HG03439 (cell line): ENCODE measurements at regions not wholly inside any gene's neighbourhood (a gene's known extent, or its start where the extent isn't known, plus 50 kb on each side); places are given as distances from the start of the nearest gene placed in this dataset.

ENCODE experiments used
- ATAC-seq: cut with Tn5 transposase; IDR thresholded peaks from one replicate; pipeline ENCODE4 v1.9.1; 2021; ENCODE audit warnings: mild to moderate bottlenecking, moderate library complexity; ENCODE audit not compliant: unreplicated experiment

DNA sequence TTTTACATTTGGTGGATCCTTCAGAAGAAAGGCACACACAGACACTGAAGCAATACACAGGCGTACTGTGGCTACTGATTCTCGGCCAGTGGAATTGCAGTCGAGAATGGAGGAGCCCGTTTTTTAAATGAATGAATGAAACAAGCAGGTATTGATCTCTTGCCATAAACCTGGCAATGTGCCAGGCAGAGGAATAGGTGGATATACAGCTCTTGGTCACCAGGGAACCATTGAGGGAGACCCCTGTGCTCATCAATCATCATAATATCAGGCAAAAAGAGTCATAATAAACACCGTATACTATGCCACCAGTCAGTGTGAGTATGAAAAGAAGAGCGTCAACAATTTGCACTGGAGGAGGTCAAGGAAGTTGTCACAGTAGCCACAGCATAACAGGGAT is 140.3 kb upstream of the FOXF1 start:
- no peak for ATAC-seq

- ATAC-seq: no peak
These were observed 139.1 kb upstream of the FOXF1 start for GRCh38 chr16:86371083-86371803.

GRCh38 chr16:86372193-86372592 is 138.1 kb upstream of the FOXF1 start:
- ATAC-seq: no peak

GRCh38 chr16:86373276-86373901 is 136.9 kb upstream of the FOXF1 start:
- no peak for ATAC-seq

DNA sequence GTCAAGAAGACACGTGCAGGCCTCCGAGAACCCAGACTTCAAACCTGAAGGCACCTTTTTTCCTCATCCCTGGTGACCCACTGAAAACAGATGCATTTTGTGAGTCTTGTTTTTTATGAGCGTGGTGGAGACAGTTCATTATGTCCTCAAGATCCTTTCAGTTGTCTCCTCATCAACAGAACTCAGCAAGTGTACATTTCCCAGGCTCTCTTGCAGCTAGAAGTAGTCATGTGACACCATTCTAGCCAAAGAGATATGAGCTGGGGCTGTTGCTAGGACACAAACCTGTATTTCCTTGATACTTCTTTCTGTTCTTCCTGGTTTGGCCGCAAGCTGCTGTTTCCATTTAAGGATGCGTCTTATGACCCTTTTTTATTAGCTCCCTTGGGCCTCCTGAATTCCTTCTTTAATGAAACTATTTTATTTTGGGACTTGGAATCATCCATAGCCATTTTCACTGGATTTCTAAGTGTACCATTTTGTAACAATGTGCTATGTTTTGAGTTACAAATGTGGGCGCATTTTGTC is 135.7 kb upstream of the FOXF1 start:
- no peak for ATAC-seq

DNA sequence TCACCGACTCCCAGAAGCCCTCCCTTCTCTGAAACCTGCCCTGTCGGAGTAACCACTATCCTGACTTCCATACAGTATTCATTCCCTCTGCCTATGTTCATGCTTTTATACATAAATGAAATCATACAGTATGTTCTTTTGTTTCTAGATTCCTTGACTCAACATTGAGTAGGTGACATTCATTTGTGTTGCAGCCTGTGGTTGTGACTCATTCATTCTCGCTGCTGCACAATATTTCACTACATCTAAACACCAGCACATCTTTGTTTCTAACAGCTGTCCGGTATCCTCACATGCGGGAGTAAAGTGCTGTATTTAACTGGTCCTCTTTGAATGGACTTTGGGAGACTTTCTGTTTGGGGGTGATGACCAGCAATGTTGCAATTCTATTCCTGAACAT is 135.0 kb upstream of the FOXF1 start:
- ATAC-seq: no peak

DNA sequence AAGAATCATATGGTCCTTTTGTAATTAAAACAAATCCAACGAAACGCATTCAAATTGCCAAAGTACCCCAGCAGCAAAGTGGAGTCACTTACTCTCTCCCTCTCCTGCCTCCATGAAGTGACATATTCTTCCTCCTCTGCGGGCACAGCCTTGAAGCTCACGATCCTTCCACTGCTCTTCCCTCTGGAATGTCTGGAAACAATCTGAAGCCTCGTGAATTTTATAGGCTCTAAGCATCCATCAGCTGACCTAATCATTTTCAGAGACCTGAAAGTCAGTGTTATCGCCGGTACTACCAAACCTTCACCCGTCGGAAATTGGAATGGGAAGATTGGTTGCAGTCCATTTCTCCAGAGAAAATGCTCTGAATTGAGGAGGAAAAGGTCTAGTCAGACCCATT is 134.5 kb upstream of the FOXF1 start:
- ATAC-seq: no peak

GRCh38 chr16:86376837-86377236 is 133.5 kb upstream of the FOXF1 start:
- no peak for ATAC-seq

DNA sequence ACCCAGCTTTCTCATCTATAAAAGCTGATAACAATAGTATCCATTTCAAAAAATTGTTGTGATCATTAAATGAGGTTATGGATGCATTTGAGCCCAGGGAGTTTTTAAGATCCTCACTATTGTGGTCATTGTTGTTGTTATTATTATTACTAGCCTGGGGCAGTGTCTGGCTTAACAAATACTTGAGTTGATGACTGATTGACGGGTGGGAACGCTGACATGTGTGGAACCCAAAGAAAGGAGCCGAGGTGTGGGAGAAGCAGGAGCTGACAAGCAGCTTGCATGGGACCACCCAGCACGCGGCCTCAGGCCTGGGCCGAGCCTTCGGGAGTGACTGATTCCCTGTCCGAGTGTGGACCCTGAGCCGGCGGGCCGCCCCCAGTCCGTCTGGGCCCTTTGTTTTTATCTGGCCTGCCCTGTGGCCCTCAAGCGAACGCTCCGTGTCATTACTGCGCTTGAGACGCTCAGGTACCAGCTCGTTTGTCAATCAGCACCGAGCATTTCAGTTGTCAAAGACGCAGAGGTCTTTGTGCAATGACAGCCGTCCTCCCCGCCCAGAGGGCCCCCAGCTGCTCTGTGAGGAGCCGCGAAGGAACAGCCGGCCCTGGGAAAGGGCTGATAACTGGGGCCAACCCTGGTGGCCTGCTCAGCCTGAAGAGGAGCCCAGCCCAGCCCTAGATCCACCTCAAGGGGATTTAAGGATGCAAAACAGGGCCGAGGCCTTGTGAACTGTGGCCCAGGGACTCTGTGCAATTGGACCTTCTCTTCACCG is 132.9 kb upstream of the FOXF1 start:
- no peak for ATAC-seq

- ATAC-seq: no peak
These were observed 132.2 kb upstream of the FOXF1 start for GRCh38 chr16:86378128-86378527.

- no peak for ATAC-seq
These were observed 131.4 kb upstream of the FOXF1 start for GRCh38 chr16:86378831-86379504.

- no peak for ATAC-seq
These were observed 130.9 kb upstream of the FOXF1 start for GRCh38 chr16:86379505-86379846.

- no peak for ATAC-seq
These were observed 130.3 kb upstream of the FOXF1 start for GRCh38 chr16:86380030-86380429.

- no peak for ATAC-seq
These were observed 128.8 kb upstream of the FOXF1 start for GRCh38 chr16:86381491-86381890.

- ATAC-seq: no peak
These were observed 128.1 kb upstream of the FOXF1 start for GRCh38 chr16:86382067-86382773.

GRCh38 chr16:86382774-86383407 is 127.4 kb upstream of the FOXF1 start:
- no peak for ATAC-seq

DNA sequence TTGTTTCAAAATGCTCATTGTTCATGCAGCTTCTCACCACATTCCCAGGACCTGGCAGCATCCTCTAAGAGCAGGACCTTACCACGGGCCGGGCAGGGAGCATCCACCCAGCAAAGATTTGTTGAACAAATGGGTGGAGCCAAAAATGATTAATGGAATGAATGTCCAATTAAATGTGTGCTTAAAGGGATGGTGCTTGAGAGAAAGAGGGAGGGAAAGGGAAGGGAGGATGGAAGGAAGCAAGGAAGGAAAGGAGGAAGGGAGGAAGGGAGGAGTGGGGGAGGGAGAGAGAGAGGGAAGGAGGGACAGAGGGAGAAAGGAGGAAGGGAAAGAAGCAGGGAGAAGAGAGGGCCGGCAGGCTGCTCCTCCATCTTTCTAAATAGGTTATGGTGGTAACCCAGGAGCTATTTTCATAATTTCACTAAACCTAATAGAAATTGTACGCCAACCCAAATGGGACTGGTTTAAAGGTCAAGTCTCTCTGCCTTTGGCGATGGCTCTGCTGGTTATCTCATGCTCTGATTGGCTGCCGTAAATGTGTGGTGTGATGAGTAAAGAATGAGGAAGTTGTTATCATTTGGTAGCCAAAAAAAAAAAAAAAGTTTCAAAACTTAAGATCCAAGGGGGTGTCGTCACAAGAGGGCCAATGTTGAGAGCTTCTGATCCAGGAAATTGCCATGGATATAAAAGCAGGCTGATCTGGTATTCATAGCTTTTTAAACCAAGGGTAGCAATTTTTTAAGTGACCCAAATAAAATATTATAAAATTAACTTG is 126.7 kb upstream of the FOXF1 start:
- no peak for ATAC-seq

- no peak for ATAC-seq
These were observed 126.1 kb upstream of the FOXF1 start for GRCh38 chr16:86384263-86384649.

- ATAC-seq: no peak
These were observed 125.3 kb upstream of the FOXF1 start for GRCh38 chr16:86384980-86385379.
